ENCODE measurements at regions not wholly inside any gene's neighbourhood (a gene's known extent, or its start where the extent isn't known, plus 50 kb on each side); places are given as distances from the start of the nearest gene placed in this dataset.

DNA sequence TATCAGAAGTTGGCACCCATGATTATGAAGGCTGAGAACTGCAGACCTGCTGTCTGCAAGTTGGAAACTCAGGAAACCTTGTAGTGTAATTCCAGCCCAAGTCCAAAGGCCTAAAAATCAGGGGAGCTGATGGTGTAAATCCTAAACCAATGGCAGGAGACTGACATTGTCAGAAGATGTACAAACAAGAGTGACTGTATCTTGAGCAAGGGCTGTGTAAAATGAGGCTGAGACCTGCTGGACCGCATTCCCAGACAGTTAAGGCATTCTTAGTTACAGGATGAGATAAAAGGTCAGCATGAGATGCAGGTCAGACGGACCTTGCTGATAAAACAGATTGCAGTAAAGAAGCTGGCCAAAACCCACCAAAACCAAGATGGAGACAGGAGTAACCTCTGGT is 147.7 kb downstream of the COG6 start:
- H3K4me1 ChIP-seq (ENCODE audit: control insufficient read depth, insufficient read depth, low read length): no peaks in the 10 kb centered on the region
- no peak overlapping the region for H3K9ac ChIP-seq (ENCODE audit: low read length)
- no peaks in the 10 kb centered on the region for H3K27me3 ChIP-seq (ENCODE audit: control insufficient read depth, insufficient read depth, low read length)
- H3K36me3 ChIP-seq (ENCODE audit: control insufficient read depth, insufficient read depth, low read length): no peaks in the 10 kb centered on the region
- H3K4me3 ChIP-seq (ENCODE audit: low read length): no peak overlapping the region
- H3K9me3 ChIP-seq (ENCODE audit: control insufficient read depth, low read length): no peaks in the 10 kb centered on the region

DNA sequence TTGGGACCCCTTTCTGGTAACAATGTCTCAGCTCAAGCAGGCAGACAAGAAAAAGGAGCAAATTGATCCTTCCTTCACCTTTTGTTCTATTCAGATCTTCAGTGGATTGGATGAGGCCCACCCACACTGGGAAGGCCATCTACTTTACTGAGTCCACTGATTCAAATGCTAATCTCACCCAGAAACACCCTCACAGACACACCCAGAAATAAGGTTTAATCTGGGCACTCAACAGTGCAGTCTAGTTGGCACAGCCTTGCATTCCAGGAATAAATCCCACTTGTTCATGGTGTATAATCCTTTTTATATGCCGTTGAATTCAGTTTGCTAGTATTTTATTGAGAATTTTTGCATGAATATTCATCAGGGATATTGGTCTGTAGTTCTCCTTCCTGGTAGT is 148.4 kb downstream of the COG6 start:
- no peaks in the 10 kb centered on the region for H3K9me3 ChIP-seq (ENCODE audit: control insufficient read depth, low read length)
- H3K27me3 ChIP-seq (ENCODE audit: control insufficient read depth, insufficient read depth, low read length): no peaks in the 10 kb centered on the region
- H3K4me3 ChIP-seq (ENCODE audit: low read length): no peak overlapping the region
- H3K4me1 ChIP-seq (ENCODE audit: control insufficient read depth, insufficient read depth, low read length): no peaks in the 10 kb centered on the region
- H3K36me3 ChIP-seq (ENCODE audit: control insufficient read depth, insufficient read depth, low read length): no peaks in the 10 kb centered on the region
- no peak overlapping the region for H3K9ac ChIP-seq (ENCODE audit: low read length)

DNA sequence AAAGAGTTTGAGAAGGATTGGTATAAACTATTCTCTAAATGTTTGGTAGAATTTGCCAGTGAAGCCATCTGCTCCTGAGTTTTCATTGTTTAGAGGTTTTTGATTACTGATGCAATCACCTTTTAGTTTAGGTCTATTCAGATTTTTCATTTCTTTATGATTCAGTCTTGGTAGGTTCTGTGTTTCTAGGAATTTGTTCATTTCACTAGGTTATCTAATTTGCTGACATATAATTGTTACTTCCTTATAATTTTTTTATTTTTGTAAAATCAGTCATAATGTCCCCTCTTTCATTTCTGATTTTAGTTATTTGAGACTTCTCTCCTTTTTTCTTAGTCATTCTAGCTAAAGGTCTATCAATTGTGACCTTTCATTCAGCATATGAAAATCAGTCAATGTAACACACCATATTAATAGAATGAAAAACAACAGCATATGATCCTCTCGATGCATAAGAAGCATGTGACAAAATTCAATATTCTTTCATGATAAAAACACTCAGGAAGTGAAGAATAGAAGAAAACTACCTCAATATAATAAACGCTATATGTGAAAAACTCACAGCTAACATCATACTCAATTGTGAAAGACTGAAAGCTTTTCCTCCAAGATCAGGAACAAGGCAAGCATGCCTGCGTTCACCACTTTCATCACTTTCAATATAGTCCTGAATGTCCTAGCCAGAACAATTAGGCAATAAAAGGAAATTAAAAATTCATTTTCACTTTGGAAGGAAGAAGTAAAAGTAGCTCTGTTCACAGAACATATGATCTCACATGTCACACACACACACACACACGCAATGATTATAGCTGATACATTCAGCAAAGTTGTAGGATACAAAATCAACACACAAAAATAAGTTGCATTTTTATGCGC is 149.1 kb downstream of the COG6 start:
- Histone ChIP-seq H3K9ac (ENCODE audit: low read length) (no peak overlapping the region), H3K4me1 (ENCODE audit: control insufficient read depth, insufficient read depth, low read length) (no peaks in the 10 kb centered on the region), H3K27me3 (ENCODE audit: control insufficient read depth, insufficient read depth, low read length) (no peaks in the 10 kb centered on the region), H3K9me3 (ENCODE audit: control insufficient read depth, low read length) (no peaks in the 10 kb centered on the region), H3K36me3 (ENCODE audit: control insufficient read depth, insufficient read depth, low read length) (no peaks in the 10 kb centered on the region), H3K4me3 (ENCODE audit: low read length) (no peak overlapping the region)

DNA sequence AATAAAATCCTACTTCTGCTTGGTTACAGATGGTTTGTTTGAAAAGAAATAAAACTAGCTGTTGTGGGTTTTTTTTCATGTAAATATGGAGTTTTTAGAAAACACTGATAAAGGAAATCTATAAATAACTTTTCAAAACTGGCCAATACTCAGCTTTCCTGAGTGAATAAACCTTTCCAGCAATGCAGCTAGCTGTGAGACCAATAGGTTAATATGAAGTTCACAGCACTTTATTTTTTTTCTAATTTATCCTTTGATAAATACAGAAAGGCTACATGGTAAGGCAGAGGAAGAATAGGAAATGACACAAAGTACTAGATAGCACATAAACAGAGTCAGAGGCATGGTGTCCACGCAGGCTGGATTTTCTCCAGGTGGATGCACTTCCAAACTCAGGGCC is 154.0 kb downstream of the COG6 start:
- Histone ChIP-seq H3K4me1 (ENCODE audit: control insufficient read depth, insufficient read depth, low read length) (no peaks in the 10 kb centered on the region), H3K9me3 (ENCODE audit: control insufficient read depth, low read length) (no peaks in the 10 kb centered on the region), H3K4me3 (ENCODE audit: low read length) (no peak overlapping the region), H3K9ac (ENCODE audit: low read length) (no peak overlapping the region), H3K27me3 (ENCODE audit: control insufficient read depth, insufficient read depth, low read length) (no peaks in the 10 kb centered on the region), H3K36me3 (ENCODE audit: control insufficient read depth, insufficient read depth, low read length) (no peaks in the 10 kb centered on the region)

DNA sequence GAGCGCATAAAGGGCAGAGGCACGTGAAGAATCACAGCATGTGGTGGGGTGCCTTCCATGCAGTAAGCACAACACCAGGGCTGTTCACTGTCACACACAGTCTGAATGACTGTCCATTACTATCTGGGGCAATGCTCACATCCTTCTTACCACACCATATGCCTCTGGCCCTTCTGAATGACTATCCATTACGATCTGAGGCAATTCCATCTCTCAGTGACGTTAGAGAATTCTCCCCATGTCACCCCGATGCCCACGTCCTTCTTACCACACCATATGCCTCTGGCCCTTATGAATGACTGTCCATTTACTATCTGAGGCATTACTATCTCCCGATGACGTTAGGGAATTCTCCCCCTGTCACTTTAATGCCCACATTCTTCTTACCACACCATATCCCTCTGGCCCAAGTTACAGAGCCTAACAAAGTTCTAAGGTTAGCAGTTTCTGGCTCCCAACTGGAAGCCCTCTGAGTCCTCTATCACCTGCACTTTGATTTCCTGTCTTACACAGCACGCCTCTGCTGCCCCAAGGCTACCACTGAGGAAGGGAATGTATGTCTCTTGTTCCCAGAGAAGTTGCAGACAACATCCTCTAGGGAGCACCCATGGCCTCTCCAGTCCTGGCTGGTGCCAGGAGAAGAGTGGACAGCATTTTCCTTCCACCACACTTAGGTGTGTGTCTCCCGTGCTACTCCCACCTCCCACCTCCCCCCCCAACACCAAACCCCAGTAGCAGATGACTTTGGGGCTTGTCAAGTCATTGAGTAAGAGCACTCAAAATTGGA is 154.8 kb downstream of the COG6 start:
- no peak overlapping the region for H3K4me3 ChIP-seq (ENCODE audit: low read length)
- H3K4me1 ChIP-seq (ENCODE audit: control insufficient read depth, insufficient read depth, low read length): no peaks in the 10 kb centered on the region
- no peaks in the 10 kb centered on the region for H3K9me3 ChIP-seq (ENCODE audit: control insufficient read depth, low read length)
- H3K9ac ChIP-seq (ENCODE audit: low read length): no peak overlapping the region
- H3K36me3 ChIP-seq (ENCODE audit: control insufficient read depth, insufficient read depth, low read length): no peaks in the 10 kb centered on the region
- no peaks in the 10 kb centered on the region for H3K27me3 ChIP-seq (ENCODE audit: control insufficient read depth, insufficient read depth, low read length)

DNA sequence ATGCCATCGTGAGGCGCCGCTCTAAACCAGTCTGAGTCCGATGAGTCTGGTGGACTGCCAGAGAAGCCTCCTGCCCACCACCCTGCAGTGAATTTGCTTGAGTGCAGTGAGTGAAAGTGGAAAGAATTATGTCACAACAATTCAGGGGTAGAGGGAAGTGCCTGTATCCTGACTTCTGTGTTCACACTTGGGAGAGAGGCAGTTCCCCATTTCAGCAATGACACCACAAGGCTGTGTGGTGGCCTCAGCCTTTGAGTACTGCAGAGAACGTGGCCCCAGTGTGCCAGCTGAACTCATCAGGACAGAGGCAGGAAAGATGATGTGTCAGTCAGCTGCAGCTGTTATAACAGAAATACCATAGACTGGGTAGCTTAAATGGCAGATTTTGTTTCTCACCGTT is 155.6 kb downstream of the COG6 start:
- no peaks in the 10 kb centered on the region for H3K9me3 ChIP-seq (ENCODE audit: control insufficient read depth, low read length)
- no peaks in the 10 kb centered on the region for H3K4me1 ChIP-seq (ENCODE audit: control insufficient read depth, insufficient read depth, low read length)
- H3K4me3 ChIP-seq (ENCODE audit: low read length): no peak overlapping the region
- H3K27me3 ChIP-seq (ENCODE audit: control insufficient read depth, insufficient read depth, low read length): no peaks in the 10 kb centered on the region
- H3K36me3 ChIP-seq (ENCODE audit: control insufficient read depth, insufficient read depth, low read length): no peaks in the 10 kb centered on the region
- H3K9ac ChIP-seq (ENCODE audit: low read length): no peak overlapping the region

DNA sequence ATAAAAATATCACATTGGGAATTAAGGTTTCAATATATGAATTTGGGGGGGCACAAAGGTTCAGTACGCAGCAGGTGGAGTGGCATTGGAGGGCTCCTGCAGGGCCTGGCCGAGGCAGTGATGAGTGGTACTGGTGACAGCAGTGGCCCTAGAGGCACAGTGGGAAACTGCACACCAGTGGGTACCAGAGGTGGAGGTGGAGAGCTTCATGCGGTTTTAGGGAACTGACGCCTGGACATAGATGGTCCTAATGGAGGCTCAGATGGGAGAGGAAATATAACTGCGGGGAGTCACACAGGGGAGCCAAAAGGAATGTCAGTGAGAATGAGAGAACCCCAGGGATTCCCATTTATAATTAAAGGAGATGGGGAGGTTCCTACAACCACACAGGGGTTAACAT is 156.2 kb downstream of the COG6 start:
- Histone ChIP-seq H3K9ac (ENCODE audit: low read length) (no peak overlapping the region), H3K36me3 (ENCODE audit: control insufficient read depth, insufficient read depth, low read length) (no peaks in the 10 kb centered on the region), H3K27me3 (ENCODE audit: control insufficient read depth, insufficient read depth, low read length) (no peaks in the 10 kb centered on the region), H3K9me3 (ENCODE audit: control insufficient read depth, low read length) (no peaks in the 10 kb centered on the region), H3K4me1 (ENCODE audit: control insufficient read depth, insufficient read depth, low read length) (no peaks in the 10 kb centered on the region), H3K4me3 (ENCODE audit: low read length) (no peak overlapping the region)

DNA sequence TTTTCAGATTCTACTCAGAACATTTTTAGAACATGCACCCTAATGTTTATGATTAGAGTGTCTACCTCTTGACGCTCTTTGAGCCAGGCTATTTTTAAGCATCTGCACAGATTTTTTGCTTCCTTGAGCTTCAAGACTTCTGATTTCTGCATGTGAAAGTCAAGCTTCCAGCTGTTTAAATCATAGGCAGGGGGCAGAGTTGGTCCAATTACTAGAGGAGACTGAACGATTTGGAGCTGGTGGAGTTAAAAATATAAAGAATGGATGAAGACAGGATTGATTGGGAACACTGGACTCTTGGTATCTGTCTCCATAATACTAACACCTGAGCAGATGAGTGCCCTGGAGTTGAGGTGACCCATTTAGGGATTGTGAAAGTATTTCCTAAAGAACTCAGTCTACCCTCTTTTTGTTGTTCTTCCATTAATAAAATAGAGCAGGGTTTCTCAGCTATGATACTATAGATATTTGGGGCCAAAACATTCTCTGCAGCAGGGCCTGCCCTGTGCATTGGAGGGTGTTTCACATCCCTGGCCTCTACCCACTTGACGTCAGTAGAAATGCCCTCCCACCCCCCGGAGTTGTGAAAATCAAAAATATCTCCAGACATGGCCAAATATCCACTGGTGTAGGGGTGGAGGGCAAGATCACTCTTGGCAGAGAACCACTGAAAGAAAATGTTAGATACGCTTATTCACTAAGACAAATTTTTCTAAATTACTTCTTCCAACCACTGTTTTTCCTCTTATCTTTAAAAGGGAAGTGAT is 160.1 kb downstream of the COG6 start:
- Histone ChIP-seq H3K27me3 (ENCODE audit: control insufficient read depth, insufficient read depth, low read length) (no peaks in the 10 kb centered on the region), H3K4me1 (ENCODE audit: control insufficient read depth, insufficient read depth, low read length) (no peaks in the 10 kb centered on the region), H3K9me3 (ENCODE audit: control insufficient read depth, low read length) (no peaks in the 10 kb centered on the region), H3K9ac (ENCODE audit: low read length) (no peak overlapping the region), H3K36me3 (ENCODE audit: control insufficient read depth, insufficient read depth, low read length) (no peaks in the 10 kb centered on the region), H3K4me3 (ENCODE audit: low read length) (no peak overlapping the region)

DNA sequence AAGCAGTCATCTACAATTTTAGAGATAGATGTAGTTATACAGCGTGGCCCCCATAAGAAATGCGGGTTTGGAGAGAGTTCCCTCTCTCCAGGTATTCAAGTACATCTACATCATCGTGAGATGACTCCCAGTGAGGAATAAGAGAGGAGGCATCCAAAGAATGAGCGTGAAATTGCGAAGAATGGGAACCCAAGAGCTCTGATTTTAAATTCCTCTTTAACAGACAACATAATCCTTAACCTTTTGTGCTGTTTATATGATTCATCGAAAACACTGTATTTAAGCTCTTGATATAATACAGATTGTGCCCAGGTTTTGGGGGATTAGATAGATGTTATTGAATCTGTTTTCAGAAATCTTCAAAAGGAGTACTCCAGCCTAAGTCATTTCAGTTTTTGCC is 161.5 kb downstream of the COG6 start:
- Histone ChIP-seq H3K4me3 (ENCODE audit: low read length) (no peak overlapping the region), H3K36me3 (ENCODE audit: control insufficient read depth, insufficient read depth, low read length) (no peaks in the 10 kb centered on the region), H3K9me3 (ENCODE audit: control insufficient read depth, low read length) (no peaks in the 10 kb centered on the region), H3K27me3 (ENCODE audit: control insufficient read depth, insufficient read depth, low read length) (no peaks in the 10 kb centered on the region), H3K9ac (ENCODE audit: low read length) (no peak overlapping the region), H3K4me1 (ENCODE audit: control insufficient read depth, insufficient read depth, low read length) (no peaks in the 10 kb centered on the region)

DNA sequence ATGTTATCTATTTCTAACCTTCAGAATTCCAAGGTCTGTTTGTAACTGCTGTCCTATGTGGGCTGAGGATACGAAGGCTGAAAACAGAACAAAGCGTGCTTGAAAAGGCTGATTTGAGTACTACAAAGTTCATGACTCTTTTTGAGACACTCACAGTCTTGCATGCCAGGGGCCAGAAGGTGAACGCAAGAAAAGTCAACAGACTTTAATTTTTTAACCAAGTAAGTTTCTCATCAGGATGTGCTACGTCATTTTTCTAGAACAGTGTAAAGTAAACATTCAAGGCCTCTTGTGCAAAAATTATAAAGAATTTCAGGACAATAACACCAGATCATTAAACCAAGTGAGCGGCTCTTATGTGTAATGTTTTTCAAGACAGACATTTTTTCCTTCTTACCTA is 163.5 kb downstream of the COG6 start:
- no peaks in the 10 kb centered on the region for H3K9me3 ChIP-seq (ENCODE audit: control insufficient read depth, low read length)
- H3K4me3 ChIP-seq (ENCODE audit: low read length): no peak overlapping the region

DNA sequence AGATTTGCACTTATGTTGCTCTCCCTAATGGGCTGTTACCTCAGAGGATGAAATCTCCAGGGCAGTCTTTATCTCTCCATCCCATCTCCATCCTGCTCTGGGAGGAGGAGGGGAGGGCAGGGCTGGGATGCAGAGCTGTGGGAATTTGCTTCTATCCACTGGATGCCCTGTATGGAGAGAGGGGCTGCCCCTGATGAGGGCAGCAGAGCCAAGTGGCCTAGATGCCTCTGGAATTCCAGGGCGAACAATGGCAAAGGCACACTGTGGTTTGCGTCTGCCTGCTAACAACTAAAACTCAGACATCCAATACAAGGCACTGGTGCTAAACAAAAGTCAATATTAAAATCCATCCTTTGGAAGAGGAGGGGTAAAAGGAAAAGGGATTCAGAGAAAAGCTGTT is 165.1 kb downstream of the COG6 start:
- H3K9ac ChIP-seq (ENCODE audit: low read length): no peak overlapping the region
- no peaks in the 10 kb centered on the region for H3K4me1 ChIP-seq (ENCODE audit: control insufficient read depth, insufficient read depth, low read length)
- no peaks in the 10 kb centered on the region for H3K36me3 ChIP-seq (ENCODE audit: control insufficient read depth, insufficient read depth, low read length)
- H3K4me3 ChIP-seq (ENCODE audit: low read length): no peak overlapping the region
- no peaks in the 10 kb centered on the region for H3K27me3 ChIP-seq (ENCODE audit: control insufficient read depth, insufficient read depth, low read length)
- H3K9me3 ChIP-seq (ENCODE audit: control insufficient read depth, low read length): no peaks in the 10 kb centered on the region

More for the DNA sequence above, 163.5 kb downstream of the COG6 start:
- Histone ChIP-seq H3K36me3 (ENCODE audit: control insufficient read depth, insufficient read depth, low read length) (no peaks in the 10 kb centered on the region), H3K4me1 (ENCODE audit: control insufficient read depth, insufficient read depth, low read length) (no peaks in the 10 kb centered on the region), H3K27me3 (ENCODE audit: control insufficient read depth, insufficient read depth, low read length) (no peaks in the 10 kb centered on the region), H3K9ac (ENCODE audit: low read length) (no peak overlapping the region)

DNA sequence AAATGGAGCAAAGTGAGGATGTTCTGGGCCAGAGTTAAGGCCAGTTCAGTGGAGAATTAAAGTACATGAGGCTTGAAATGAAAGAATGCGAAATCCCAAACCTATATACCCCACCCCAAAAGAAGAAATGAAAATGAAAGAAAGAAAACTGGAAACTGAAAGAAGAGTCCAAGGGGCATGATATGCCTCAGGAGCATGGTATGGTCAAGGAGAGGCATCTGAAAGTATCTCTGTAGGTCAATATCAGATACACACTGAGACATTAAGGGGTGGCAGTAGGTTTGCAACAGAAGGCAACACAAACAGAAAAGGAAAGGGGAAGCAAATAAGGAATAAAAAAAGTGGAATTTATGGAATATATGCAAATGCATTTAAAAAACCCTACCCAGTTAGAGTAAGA is 166.5 kb downstream of the COG6 start:
- H3K27me3 ChIP-seq (ENCODE audit: control insufficient read depth, insufficient read depth, low read length): no peaks in the 10 kb centered on the region

More for the DNA sequence above, 166.5 kb downstream of the COG6 start:
- Histone ChIP-seq H3K4me3 (ENCODE audit: low read length) (no peak overlapping the region), H3K4me1 (ENCODE audit: control insufficient read depth, insufficient read depth, low read length) (no peaks in the 10 kb centered on the region), H3K9me3 (ENCODE audit: control insufficient read depth, low read length) (no peaks in the 10 kb centered on the region), H3K36me3 (ENCODE audit: control insufficient read depth, insufficient read depth, low read length) (no peaks in the 10 kb centered on the region), H3K9ac (ENCODE audit: low read length) (no peak overlapping the region)
